ENCODE measurements at regions not wholly inside any gene's neighbourhood (a gene's known extent, or its start where the extent isn't known, plus 50 kb on each side); places are given as distances from the start of the nearest gene placed in this dataset.

GRCh38 chr1:109847251-109847650 lies 63.4 kb upstream of the CSF1 start:
- 88% methylated on average over 7 of the region's 7 CpGs for WGBS
- TF ChIP-seq RXRA (IDR thresholded peaks at IDR 0.05), result no peak
- TF ChIP-seq JUND (IDR thresholded peaks at IDR 0.05), result no peak
- TF ChIP-seq ZBTB33 (IDR thresholded peaks at IDR 0.05), result no peak
- no peak for TF ChIP-seq YY1 (IDR thresholded peaks at IDR 0.05)
- TF ChIP-seq FOXA2 (IDR thresholded peaks at IDR 0.05), result no peak
- no peak for TF ChIP-seq GABPA (IDR thresholded peaks at IDR 0.05 in 1 of 2, conservative IDR thresholded peaks at IDR 0.05 in 1 of 2)
- no peak for TF ChIP-seq REST (IDR thresholded peaks at IDR 0.05)
- TF ChIP-seq CTCF (IDR thresholded peaks at IDR 0.05; ENCODE audit: low read depth, low read length, missing input control), result no peak
- TF ChIP-seq MAX (IDR thresholded peaks at IDR 0.05), result no peak
- no peak for TF ChIP-seq HNF4A (conservative IDR thresholded peaks at IDR 0.05)
- no peaks in the 10 kb centered on the region for H3K9me3 ChIP-seq (ENCODE audit: control insufficient read depth in 4 of 4, low read length in 3 of 4)
- H3K36me3 ChIP-seq (ENCODE audit: control insufficient read depth in 4 of 4, insufficient read depth in 3 of 4, low read depth in 1 of 4, low read length in 3 of 4), result no peaks in the 10 kb centered on the region
- no peak overlapping the region for H3K9ac ChIP-seq (ENCODE audit: low read depth in 1 of 2, low read length in 2 of 2)
- no peaks in the 10 kb centered on the region for H3K4me1 ChIP-seq (ENCODE audit: control insufficient read depth in 4 of 4, insufficient read depth in 4 of 4, low read length in 3 of 4)
- H3K27ac ChIP-seq (ENCODE audit: low read depth in 1 of 2, low read length in 2 of 2), result no peak overlapping the region
- H3K4me3 ChIP-seq (ENCODE audit: low read depth in 1 of 3, low read length in 3 of 3), result no peak overlapping the region
- DNase-seq (ENCODE audit: low spot score), result no peak
- H3K27me3 ChIP-seq (ENCODE audit: control insufficient read depth in 4 of 4, insufficient read depth in 4 of 4, low read length in 3 of 4), result no peaks in the 10 kb centered on the region

GRCh38 chr1:109846846-109847245 lies 63.8 kb upstream of the CSF1 start:
- no peaks in the 10 kb centered on the region for H3K27me3 ChIP-seq (ENCODE audit: control insufficient read depth in 4 of 4, insufficient read depth in 4 of 4, low read length in 3 of 4)
- H3K4me1 ChIP-seq (ENCODE audit: control insufficient read depth in 4 of 4, insufficient read depth in 4 of 4, low read length in 3 of 4), result no peaks in the 10 kb centered on the region
- no peaks in the 10 kb centered on the region for H3K9me3 ChIP-seq (ENCODE audit: control insufficient read depth in 4 of 4, low read length in 3 of 4)
- no peak overlapping the region for H3K27ac ChIP-seq (ENCODE audit: low read depth in 1 of 2, low read length in 2 of 2)
- 94% methylated on average over 4 of the region's 4 CpGs for WGBS
- DNase-seq (ENCODE audit: low spot score), result no peak
- no peak overlapping the region for H3K9ac ChIP-seq (ENCODE audit: low read depth in 1 of 2, low read length in 2 of 2)
- H3K36me3 ChIP-seq (ENCODE audit: control insufficient read depth in 4 of 4, insufficient read depth in 3 of 4, low read depth in 1 of 4, low read length in 3 of 4), result no peaks in the 10 kb centered on the region
- H3K4me3 ChIP-seq (ENCODE audit: low read depth in 1 of 3, low read length in 3 of 3), result no peak overlapping the region
- TF ChIP-seq REST (IDR thresholded peaks at IDR 0.05), result no peak
- TF ChIP-seq MAX (IDR thresholded peaks at IDR 0.05), result no peak
- TF ChIP-seq TAF1 (conservative IDR thresholded peaks at IDR 0.05), result no peak
- no peak for TF ChIP-seq RXRA (IDR thresholded peaks at IDR 0.05)
- TF ChIP-seq ZBTB33 (IDR thresholded peaks at IDR 0.05), result no peak
- TF ChIP-seq NR2F2 (IDR thresholded peaks at IDR 0.05), result no peak
- no peak for TF ChIP-seq EGR1 (IDR thresholded peaks at IDR 0.05; ENCODE audit: low read depth in 2 of 2)
- no peak for TF ChIP-seq HNF4A (conservative IDR thresholded peaks at IDR 0.05)
- no peak for TF ChIP-seq CTCF (IDR thresholded peaks at IDR 0.05; ENCODE audit: low read depth, low read length, missing input control)
- TF ChIP-seq GABPA (IDR thresholded peaks at IDR 0.05 in 1 of 2, conservative IDR thresholded peaks at IDR 0.05 in 1 of 2), result no peak
- TF ChIP-seq YY1 (IDR thresholded peaks at IDR 0.05), result no peak
- TF ChIP-seq FOXA2 (IDR thresholded peaks at IDR 0.05), result no peak

All from liver (tissue), 8 donors.